Stomach (tissue), 8 donors: ENCODE measurements at regions not wholly inside any gene's neighbourhood (a gene's known extent, or its start where the extent isn't known, plus 50 kb on each side); places are given as distances from the start of the nearest gene placed in this dataset.

Experiments used
- DNase-seq, 2 donors: peaks; one replicate each; pipeline versions ENCODE4 v3.0.0 to v3.0.0-alpha.2; 2013 to 2019
- H3K27ac ChIP-seq, 5 donors: fragments of 200-600 bp in 4 of 5; sonication (generic) in 4 of 5; one replicate each; pipeline ENCODE4 v1.5.1; 2013 to 2019; ENCODE audit warnings: mild to moderate bottlenecking in 1 of 5, moderate library complexity in 1 of 5
- H3K27me3 ChIP-seq, 3 donors: fragments of 200-600 bp; sonication (generic); one replicate each; pipeline ENCODE4 v1.5.1; 2017 to 2019; ENCODE audit warnings: mixed run types in 1 of 3
- H3K36me3 ChIP-seq, 4 donors: fragments of 200-600 bp; sonication (generic); 1 replicate in 3 of 4; 2 replicates in 1 of 4; pipeline ENCODE4 v1.5.1; 2016 to 2019
- H3K4me1 ChIP-seq, 4 donors: fragments of 200-600 bp; sonication (generic); one replicate each; pipeline ENCODE4 v1.5.1; 2016 to 2019
- H3K4me3 ChIP-seq, 4 donors: fragments of 200-600 bp; sonication (generic) in 3 of 4; one replicate each; pipeline ENCODE4 v1.5.1; 2016 to 2019; ENCODE audit warnings: mild to moderate bottlenecking in 1 of 4
- H3K9me3 ChIP-seq, 4 donors: fragments of 200-600 bp; sonication (generic); one replicate each; pipeline ENCODE4 v1.5.1; 2016 to 2019
- EP300 ChIP-seq: sonication (generic); formaldehyde crosslinking; IDR thresholded peaks from one replicate; pipeline ENCODE4 v1.6.1; 2017; ENCODE audit warnings: antibody characterized with exemption
- POLR2A ChIP-seq, 4 donors: fragments of 450-650 bp; IDR thresholded peaks; one replicate each; pipeline ENCODE4 v1.6.1; 2016; ENCODE audit warnings: antibody characterized with exemption in 4 of 4, control low read depth in 2 of 4, mild to moderate bottlenecking in 1 of 4, moderate library complexity in 1 of 4
- POLR2AphosphoS5 ChIP-seq, 3 donors: sonication (generic); formaldehyde crosslinking; IDR thresholded peaks; one replicate each; pipeline ENCODE4 v1.6.1; 2016; ENCODE audit warnings: antibody characterized with exemption in 3 of 3
- WGBS, 5 donors: extraction: QIAGEN DNeasy Blood & Tissue Kit in 3 of 5; methylation state at CpG; one replicate each; pipeline versions ENCODE4 v1.1.5 to v1.1.7; 2013 to 2018; 5-methylcytosine and 5-hydroxymethylcytosine counted together
- intact Hi-C: fragments of 100-400 bp; cut with DNase I; formaldehyde crosslinking; loops from one replicate; pipeline ENCODE4 v1.15.1; 2023; ENCODE audit warnings: low total_unique reads
- TF ChIP-seq, protein P1 (sequence below), 7 experiments: fragments of 450-650 bp in 4 of 7; fragments of 200-600 bp in 3 of 7; sonication (generic) in 3 of 7; IDR thresholded peaks; one replicate each; pipeline ENCODE4 v1.5.1; 2016 to 2019; ENCODE audit warnings: antibody characterized with exemption in 7 of 7, control low read depth in 2 of 7, mild to moderate bottlenecking in 1 of 7
- donor health status: healthy with polysubstance abuse.
- donor health status: Bipolar disorder and iron deficiency.
- donor health status: healthy.

DNA sequence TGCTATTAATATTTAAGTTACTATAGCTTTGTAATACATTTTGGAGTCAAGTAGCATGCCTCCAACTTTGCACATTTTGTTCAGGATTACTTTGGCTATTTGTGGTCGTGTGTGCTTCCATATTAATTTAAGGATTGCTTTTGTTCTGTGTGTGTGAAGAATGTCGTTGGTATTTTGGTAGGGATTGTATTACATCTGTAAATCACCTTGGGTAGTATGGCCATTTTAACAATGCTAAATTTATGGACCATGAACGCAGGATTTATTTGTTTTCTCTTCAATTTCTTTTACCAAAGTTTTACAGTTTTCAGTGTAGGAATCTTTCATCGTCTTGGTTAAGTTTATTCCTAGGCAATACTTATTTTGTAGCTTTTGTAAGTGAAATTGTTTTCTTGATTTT lies 758.0 kb downstream of the FRK start:
- no peaks in the 10 kb centered on the region for H3K36me3 ChIP-seq
- intact Hi-C loops: no loop called here
- no peaks in the 10 kb centered on the region for H3K9me3 ChIP-seq
- TF ChIP-seq, protein P1, sequence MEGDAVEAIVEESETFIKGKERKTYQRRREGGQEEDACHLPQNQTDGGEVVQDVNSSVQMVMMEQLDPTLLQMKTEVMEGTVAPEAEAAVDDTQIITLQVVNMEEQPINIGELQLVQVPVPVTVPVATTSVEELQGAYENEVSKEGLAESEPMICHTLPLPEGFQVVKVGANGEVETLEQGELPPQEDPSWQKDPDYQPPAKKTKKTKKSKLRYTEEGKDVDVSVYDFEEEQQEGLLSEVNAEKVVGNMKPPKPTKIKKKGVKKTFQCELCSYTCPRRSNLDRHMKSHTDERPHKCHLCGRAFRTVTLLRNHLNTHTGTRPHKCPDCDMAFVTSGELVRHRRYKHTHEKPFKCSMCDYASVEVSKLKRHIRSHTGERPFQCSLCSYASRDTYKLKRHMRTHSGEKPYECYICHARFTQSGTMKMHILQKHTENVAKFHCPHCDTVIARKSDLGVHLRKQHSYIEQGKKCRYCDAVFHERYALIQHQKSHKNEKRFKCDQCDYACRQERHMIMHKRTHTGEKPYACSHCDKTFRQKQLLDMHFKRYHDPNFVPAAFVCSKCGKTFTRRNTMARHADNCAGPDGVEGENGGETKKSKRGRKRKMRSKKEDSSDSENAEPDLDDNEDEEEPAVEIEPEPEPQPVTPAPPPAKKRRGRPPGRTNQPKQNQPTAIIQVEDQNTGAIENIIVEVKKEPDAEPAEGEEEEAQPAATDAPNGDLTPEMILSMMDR (IDR thresholded peaks at IDR 0.05): no peak
- TF ChIP-seq POLR2AphosphoS5 (IDR thresholded peaks at IDR 0.05) (no peak), EP300 (no peak), POLR2A (IDR thresholded peaks at IDR 0.05) (no peak)
- H3K4me3 ChIP-seq: no peak overlapping the region
- DNase-seq: no peak
- H3K27ac ChIP-seq: no peak overlapping the region
- WGBS, 5 donors: 82 to 88% (median 86%) methylated on average over 4 of the region's 4 CpGs
- H3K27me3 ChIP-seq: no peaks in the 10 kb centered on the region
- no peaks in the 10 kb centered on the region for H3K4me1 ChIP-seq

DNA sequence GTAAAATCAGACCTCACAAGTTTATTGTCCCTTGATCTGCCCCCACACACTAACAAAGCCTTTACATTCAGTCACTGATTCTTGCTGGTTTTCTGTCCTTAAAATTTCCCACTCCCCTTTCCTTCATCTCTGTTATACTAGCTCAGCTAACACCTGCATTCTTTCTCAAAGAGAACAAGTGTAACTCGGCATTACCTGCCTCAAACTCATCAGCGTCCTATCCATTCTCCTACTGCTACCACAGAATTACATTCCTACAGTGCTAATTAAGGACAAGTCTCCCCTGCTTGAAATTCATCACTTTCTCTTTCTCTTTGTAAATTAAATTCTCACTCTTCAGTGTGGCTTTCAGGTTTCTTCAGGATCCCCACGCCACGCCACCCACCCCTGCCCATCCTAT lies 773.2 kb downstream of the FRK start:
- TF ChIP-seq POLR2AphosphoS5 (IDR thresholded peaks at IDR 0.05) (no peak), POLR2A (IDR thresholded peaks at IDR 0.05) (no peak), EP300 (no peak)
- TF ChIP-seq, protein P1 (IDR thresholded peaks at IDR 0.05): no peak
- 76 to 90% (median 81%) methylated on average over 4 of the region's 4 CpGs for whole genome bisulfite sequencing, 5 donors
- Histone ChIP-seq H3K4me1 (no peaks in the 10 kb centered on the region), H3K4me3 (no peak overlapping the region), H3K9me3 (no peaks in the 10 kb centered on the region), H3K36me3 (no peaks in the 10 kb centered on the region), H3K27me3 (no peaks in the 10 kb centered on the region), H3K27ac (no peak overlapping the region)
- no peak for DNase-seq
- intact Hi-C loops: no loop called here

DNA sequence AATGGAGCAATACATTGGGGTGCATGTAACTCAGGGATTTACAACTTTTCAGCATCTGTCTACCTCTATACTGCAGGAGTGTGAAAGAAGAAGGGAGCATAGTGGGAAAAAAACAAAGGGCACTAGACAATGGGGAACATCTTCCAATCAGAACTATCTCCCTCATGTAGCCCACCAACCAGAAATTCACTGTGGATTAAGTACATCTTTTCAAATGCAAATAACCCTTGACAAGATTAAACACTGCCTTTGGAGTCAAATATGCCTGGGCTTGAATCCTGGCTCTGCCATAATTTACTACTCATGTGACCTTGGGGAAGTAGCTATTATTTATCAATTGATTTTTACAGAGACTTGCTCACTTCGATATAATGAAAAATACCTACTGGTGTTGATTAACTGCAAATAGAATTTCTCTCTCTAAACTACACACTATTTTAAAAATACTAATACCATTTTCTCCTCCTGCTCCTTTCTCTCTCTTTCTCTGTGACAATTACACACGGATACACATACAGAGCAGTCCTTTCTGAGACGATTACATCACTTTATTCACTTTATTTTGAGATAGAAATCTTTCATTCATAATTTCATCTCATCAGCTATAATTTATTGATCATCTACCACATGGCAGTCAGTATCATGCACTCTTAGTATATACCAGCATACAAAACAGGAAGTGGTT lies 783.7 kb downstream of the FRK start:
- no peaks in the 10 kb centered on the region for H3K4me1 ChIP-seq
- no peaks in the 10 kb centered on the region for H3K27me3 ChIP-seq
- H3K4me3 ChIP-seq: no peak overlapping the region
- no peak for DNase-seq
- H3K36me3 ChIP-seq: no peaks in the 10 kb centered on the region
- no peaks in the 10 kb centered on the region for H3K9me3 ChIP-seq
- H3K27ac ChIP-seq: no peak overlapping the region
- intact Hi-C loops: no loop called here
- TF ChIP-seq POLR2AphosphoS5 (IDR thresholded peaks at IDR 0.05): no peak
- TF ChIP-seq, protein P1 (IDR thresholded peaks at IDR 0.05): no peak
- no peak for TF ChIP-seq POLR2A (IDR thresholded peaks at IDR 0.05)
- no peak for TF ChIP-seq EP300
- WGBS, 5 donors: 80 to 91% (median 86%) methylated on average over 3 of the region's 3 CpGs

DNA sequence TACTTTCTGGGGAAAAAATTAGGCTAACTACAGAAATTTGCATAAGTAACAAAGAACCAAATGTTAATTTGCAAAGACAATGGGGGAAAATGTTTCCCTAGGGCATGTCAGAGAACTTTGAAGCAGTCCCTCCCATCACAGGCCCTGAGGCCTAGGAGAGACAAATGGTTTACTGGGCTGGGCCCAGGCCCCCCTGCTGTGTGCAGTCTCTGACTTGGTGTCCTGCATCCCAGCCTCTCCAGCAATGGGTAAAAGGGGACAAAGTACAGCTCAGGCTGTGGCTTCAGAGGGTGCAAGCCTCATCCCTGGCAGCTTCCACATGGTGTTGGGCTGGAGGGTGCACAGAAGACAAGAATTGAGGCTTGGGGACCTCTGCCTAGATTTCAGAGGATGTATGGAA lies 788.4 kb downstream of the FRK start:
- Histone ChIP-seq H3K27ac (no peak overlapping the region), H3K27me3 (no peaks in the 10 kb centered on the region), H3K36me3 (no peaks in the 10 kb centered on the region), H3K9me3 (no peaks in the 10 kb centered on the region), H3K4me3 (no peak overlapping the region), H3K4me1 (peaks cover 0 to 8% (median 0%) of the 10 kb centered on the region in 4 donors)
- TF ChIP-seq EP300: no peak
- no peak for TF ChIP-seq POLR2AphosphoS5 (IDR thresholded peaks at IDR 0.05)
- TF ChIP-seq, protein P1 (IDR thresholded peaks at IDR 0.05): no peak
- TF ChIP-seq POLR2A (IDR thresholded peaks at IDR 0.05): no peak
- intact Hi-C loops: no loop called here
- DNase-seq: no peak
